Astrocyte of the cerebellum (primary cell): ENCODE measurements at regions not wholly inside any gene's neighbourhood (a gene's known extent, or its start where the extent isn't known, plus 50 kb on each side); places are given as distances from the start of the nearest gene placed in this dataset.

Experiments used
- DNase-seq: peaks from one replicate; pipeline ENCODE4 v3.0.0-alpha.2; 2011; ENCODE audit warnings: low read depth
- H3K4me3 ChIP-seq: 2 replicates; pipeline ENCODE4 v1.5.1; 2011; ENCODE audit warnings: mild to moderate bottlenecking, low read depth, low read length, moderate library complexity
- CTCF ChIP-seq: IDR thresholded peaks from 2 replicates; pipeline ENCODE4 v1.5.1; 2012; ENCODE audit warnings: low read length, low read depth, moderate library complexity, mild to moderate bottlenecking; ENCODE audit errors: missing control alignments
- in situ Hi-C: cut with HindIII; loops from 2 replicates; pipeline ENCODE4 v1.10.0; 2017; ENCODE audit warnings: low sequenced_read_pairs

- no peak for TF ChIP-seq CTCF
- H3K4me3 ChIP-seq: no peak overlapping the region
- in situ Hi-C loops: no loop called here
- no peak for DNase-seq
Observed at GRCh38 chr10:65470986-65471385, 1454.8 kb upstream of the LRRTM3 start.

- no peak for DNase-seq
- no peak for TF ChIP-seq CTCF
- H3K4me3 ChIP-seq: no peak overlapping the region
- in situ Hi-C loops: no loop called here
Observed at GRCh38 chr10:65482848-65483247, 1443.0 kb upstream of the LRRTM3 start.

GRCh38 chr10:65491799-65492198 lies 1434.0 kb upstream of the LRRTM3 start:
- TF ChIP-seq CTCF: no peak
- no peak for DNase-seq
- no peak overlapping the region for H3K4me3 ChIP-seq
- in situ Hi-C loops: no loop called here

GRCh38 chr10:65496541-65496940 lies 1429.3 kb upstream of the LRRTM3 start:
- TF ChIP-seq CTCF: no peak
- H3K4me3 ChIP-seq: no peak overlapping the region
- DNase-seq: no peak
- in situ Hi-C loops: no loop called here

- TF ChIP-seq CTCF: no peak
- no peak overlapping the region for H3K4me3 ChIP-seq
- in situ Hi-C loops: no loop called here
- no peak for DNase-seq
Observed at GRCh38 chr10:65497837-65498236, 1428.0 kb upstream of the LRRTM3 start.

GRCh38 chr10:65500716-65501115 lies 1425.1 kb upstream of the LRRTM3 start:
- in situ Hi-C loops: no loop called here
- no peak overlapping the region for H3K4me3 ChIP-seq
- TF ChIP-seq CTCF: no peak
- DNase-seq: no peak

- no peak for TF ChIP-seq CTCF
- in situ Hi-C loops: no loop called here
- no peak for DNase-seq
- H3K4me3 ChIP-seq: no peak overlapping the region
Observed at GRCh38 chr10:65501259-65501658, 1424.6 kb upstream of the LRRTM3 start.
